K562 (cell line): ENCODE measurements at regions not wholly inside any gene's neighbourhood (a gene's known extent, or its start where the extent isn't known, plus 50 kb on each side); places are given as distances from the start of the nearest gene placed in this dataset.

Experiments used
- XRCC5 ChIP-seq: fragments of 200-400 bp; formaldehyde crosslinking; IDR thresholded peaks from 2 replicates; pipeline ENCODE4 v1.6.1; 2017; ENCODE audit warnings: low read depth, mild to moderate bottlenecking, low read length
- ZNF197 ChIP-seq: fragments of 200-800 bp; sonication (Bioruptor generic); IDR thresholded peaks from 2 replicates; pipeline ENCODE4 v1.6.1; 2016; ENCODE audit warnings: low read depth, missing genetic modification characterization, missing compliant biosample characterization
- TF ChIP-seq, protein P1 (sequence below): fragments of 150-350 bp; IDR thresholded peaks from 2 replicates; pipeline ENCODE4 v1.6.1; 2014; ENCODE audit warnings: low read depth, mild to moderate bottlenecking, low read length, borderline replicate concordance

DNA sequence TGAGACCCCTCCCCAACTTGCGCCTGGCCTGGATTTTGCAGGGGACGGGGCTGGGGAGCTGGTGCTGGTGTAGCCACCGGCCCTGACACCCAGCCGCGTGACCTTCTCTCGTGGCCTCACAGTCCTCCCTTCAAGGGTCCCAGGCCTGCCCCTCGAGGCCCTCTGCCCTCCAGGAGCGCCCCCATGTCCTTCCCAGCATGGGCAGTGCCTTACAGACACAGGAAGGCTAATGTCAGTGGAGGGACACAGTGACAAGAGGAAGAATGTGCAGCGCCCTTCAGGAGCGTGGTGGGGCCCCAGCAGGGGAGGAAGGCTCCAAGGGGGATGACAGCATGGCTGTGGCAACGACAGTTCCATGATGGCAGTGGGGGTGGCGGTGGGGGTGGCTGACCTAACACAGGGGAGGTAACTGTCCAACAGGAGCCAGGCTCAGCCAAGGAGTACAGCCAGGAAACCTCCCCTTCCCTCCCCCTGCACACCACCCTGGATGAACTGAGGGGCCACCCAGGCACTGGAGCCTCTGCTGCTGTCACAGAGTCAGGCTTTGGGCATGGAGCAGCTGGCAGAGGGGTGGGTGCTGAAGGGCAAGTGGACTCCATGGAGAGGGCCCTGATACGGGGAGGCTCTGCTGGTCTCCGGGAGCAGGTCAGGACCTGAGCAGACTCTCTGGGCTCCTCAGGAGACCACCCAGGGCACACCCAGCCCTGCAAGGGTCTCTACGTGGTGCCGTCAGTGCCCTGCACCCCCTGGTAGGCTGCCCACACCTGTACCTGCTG lies 76.0 kb upstream of the RET start:
- TF ChIP-seq XRCC5, result no peak
- TF ChIP-seq, protein P1, sequence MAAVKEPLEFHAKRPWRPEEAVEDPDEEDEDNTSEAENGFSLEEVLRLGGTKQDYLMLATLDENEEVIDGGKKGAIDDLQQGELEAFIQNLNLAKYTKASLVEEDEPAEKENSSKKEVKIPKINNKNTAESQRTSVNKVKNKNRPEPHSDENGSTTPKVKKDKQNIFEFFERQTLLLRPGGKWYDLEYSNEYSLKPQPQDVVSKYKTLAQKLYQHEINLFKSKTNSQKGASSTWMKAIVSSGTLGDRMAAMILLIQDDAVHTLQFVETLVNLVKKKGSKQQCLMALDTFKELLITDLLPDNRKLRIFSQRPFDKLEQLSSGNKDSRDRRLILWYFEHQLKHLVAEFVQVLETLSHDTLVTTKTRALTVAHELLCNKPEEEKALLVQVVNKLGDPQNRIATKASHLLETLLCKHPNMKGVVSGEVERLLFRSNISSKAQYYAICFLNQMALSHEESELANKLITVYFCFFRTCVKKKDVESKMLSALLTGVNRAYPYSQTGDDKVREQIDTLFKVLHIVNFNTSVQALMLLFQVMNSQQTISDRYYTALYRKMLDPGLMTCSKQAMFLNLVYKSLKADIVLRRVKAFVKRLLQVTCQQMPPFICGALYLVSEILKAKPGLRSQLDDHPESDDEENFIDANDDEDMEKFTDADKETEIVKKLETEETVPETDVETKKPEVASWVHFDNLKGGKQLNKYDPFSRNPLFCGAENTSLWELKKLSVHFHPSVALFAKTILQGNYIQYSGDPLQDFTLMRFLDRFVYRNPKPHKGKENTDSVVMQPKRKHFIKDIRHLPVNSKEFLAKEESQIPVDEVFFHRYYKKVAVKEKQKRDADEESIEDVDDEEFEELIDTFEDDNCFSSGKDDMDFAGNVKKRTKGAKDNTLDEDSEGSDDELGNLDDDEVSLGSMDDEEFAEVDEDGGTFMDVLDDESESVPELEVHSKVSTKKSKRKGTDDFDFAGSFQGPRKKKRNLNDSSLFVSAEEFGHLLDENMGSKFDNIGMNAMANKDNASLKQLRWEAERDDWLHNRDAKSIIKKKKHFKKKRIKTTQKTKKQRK, result no peak
- no peak for TF ChIP-seq ZNF197 (CRISPR knock-in tag)
